H1 (cell line): ENCODE measurements at regions not wholly inside any gene's neighbourhood (a gene's known extent, or its start where the extent isn't known, plus 50 kb on each side); places are given as distances from the start of the nearest gene placed in this dataset.

Experiments used
- CTCF ChIA-PET: fragments of 300-600 bp; sonication (Branson Sonifier 250); formaldehyde crosslinking; loops from one replicate; lab custom pipeline; 2021; ENCODE audit not compliant: partially characterized antibody; lab: Charles Lee
- POLR2A ChIA-PET: fragments of 300-600 bp; sonication (Branson Sonifier 250); formaldehyde crosslinking; loops from one replicate; lab custom pipeline; 2021; ENCODE audit warnings: inconsistent platforms; ENCODE audit not compliant: partially characterized antibody; lab: Charles Lee
- DNase-seq, 2 experiments: peaks; one replicate each; pipeline versions ENCODE4 v3.0.0 to v3.0.0-alpha.2; 2010 to 2022; ENCODE audit warnings: low spot score in 2 of 2, low read depth in 1 of 2, mixed read lengths in 1 of 2
- FAIRE-seq: peaks from 2 replicates; lab custom pipeline; 2011; peaks lifted over from hg19 to GRCh38; lab: Jason Lieb, UNC
- H2AFZ ChIP-seq: 2 replicates; pipeline ENCODE4 v1.8.1; 2012; ENCODE audit warnings: low read length, inconsistent platforms
- H2AK5ac ChIP-seq: 2 replicates; pipeline ENCODE4 v1.6.1; 2013; ENCODE audit warnings: low read depth, low read length
- H2BK120ac ChIP-seq: replicated peaks from 2 replicates; pipeline ENCODE3; 2013; ENCODE audit warnings: low read depth, low read length, inconsistent platforms
- H2BK12ac ChIP-seq: 2 replicates; pipeline ENCODE4 v1.6.1; 2013; ENCODE audit warnings: low read depth, low read length
- H2BK15ac ChIP-seq: 2 replicates; pipeline ENCODE4 v1.6.1; 2013; ENCODE audit warnings: low read length
- H2BK20ac ChIP-seq: 2 replicates; pipeline ENCODE4 v1.6.1; 2013; ENCODE audit warnings: low read length
- H2BK5ac ChIP-seq: 2 replicates; pipeline ENCODE4 v1.6.1; 2013; ENCODE audit warnings: low read depth, low read length
- H3K14ac ChIP-seq: 2 replicates; pipeline ENCODE4 v1.6.1; 2013; ENCODE audit warnings: inconsistent platforms; ENCODE audit not compliant: insufficient read length
- H3K18ac ChIP-seq: 2 replicates; pipeline ENCODE4 v1.6.1; 2013; ENCODE audit warnings: low read length; ENCODE audit errors: extremely low read depth
- H3K23ac ChIP-seq: 2 replicates; pipeline ENCODE4 v1.6.1; 2013; ENCODE audit warnings: inconsistent platforms; ENCODE audit not compliant: insufficient read length
- H3K23me2 ChIP-seq: 2 replicates; pipeline ENCODE4 v1.6.1; 2013; ENCODE audit warnings: low read depth, low read length
- H3K27ac ChIP-seq: 2 replicates; pipeline ENCODE4 v1.6.1; 2011; ENCODE audit warnings: low read depth, low read length, inconsistent platforms
- H3K27me3 ChIP-seq, 4 experiments: replicated peaks in 1 of 4; 1 replicate in 1 of 4; 2 replicates in 3 of 4; pipeline versions ENCODE4 v1.6.1 to v1.8.1; 2011 to 2013; ENCODE audit warnings: low read length in 3 of 4, mild to moderate bottlenecking in 3 of 4, inconsistent platforms in 2 of 4, mixed read lengths in 2 of 4, moderate library complexity in 1 of 4; ENCODE audit not compliant: control insufficient read depth in 3 of 4, insufficient read depth in 3 of 4; ENCODE audit errors: extremely low read depth in 1 of 4
- H3K36me3 ChIP-seq, 4 experiments: 2 replicates each; pipeline versions ENCODE4 v1.6.1 to v1.8.1; 2011 to 2013; ENCODE audit warnings: mild to moderate bottlenecking in 4 of 4, low read length in 3 of 4, moderate library complexity in 2 of 4, control low read depth in 1 of 4, inconsistent platforms in 1 of 4; ENCODE audit not compliant: insufficient read depth in 4 of 4, control insufficient read depth in 2 of 4
- H3K4ac ChIP-seq: replicated peaks from 2 replicates; pipeline ENCODE3; 2013; ENCODE audit warnings: low read length, low read depth, mixed read lengths, inconsistent platforms; ENCODE audit not compliant: insufficient read length
- H3K4me1 ChIP-seq, 4 experiments: replicated peaks in 1 of 4; 1 replicate in 1 of 4; 2 replicates in 3 of 4; pipeline versions ENCODE4 v1.6.1 to v1.8.1; 2011 to 2013; ENCODE audit warnings: low read length in 3 of 4, inconsistent platforms in 2 of 4, mixed read lengths in 1 of 4; ENCODE audit not compliant: insufficient read depth in 4 of 4, control insufficient read depth in 3 of 4
- H3K4me2 ChIP-seq, 2 experiments: 2 replicates each; pipeline versions ENCODE4 v1.6.1 to v1.8.1; 2011 to 2013; ENCODE audit warnings: low read depth in 2 of 2, low read length in 2 of 2, control low read depth in 1 of 2, inconsistent platforms in 1 of 2, mild to moderate bottlenecking in 1 of 2; ENCODE audit not compliant: insufficient read depth in 1 of 2
- H3K4me3 ChIP-seq, 4 experiments: fragments of 200-600, 300-600 bp in 1 of 4; sonication (generic), shearing (Covaris generic), sonication (Bioruptor Twin) in 1 of 4; 2 replicates each; pipeline versions ENCODE4 v1.5.1 to v1.8.1; 2011 to 2016; ENCODE audit warnings: low read length in 4 of 4, low read depth in 3 of 4, control low read depth in 2 of 4, inconsistent platforms in 2 of 4, mild to moderate bottlenecking in 2 of 4, mixed read lengths in 1 of 4, moderate library complexity in 1 of 4; ENCODE audit not compliant: insufficient read depth in 2 of 4; ENCODE audit errors: extremely low read depth in 1 of 4
- H3K56ac ChIP-seq: replicated peaks from 2 replicates; pipeline ENCODE3; 2013; ENCODE audit warnings: low read depth, mild to moderate bottlenecking, mixed read lengths, low read length, inconsistent platforms; ENCODE audit not compliant: insufficient read length
- H3K79me1 ChIP-seq: 2 replicates; pipeline ENCODE4 v1.6.1; 2013; ENCODE audit warnings: low read depth, low read length, control low read depth
- H3K79me2 ChIP-seq, 2 experiments: 2 replicates each; pipeline versions ENCODE4 v1.6.1 to v1.8.1; 2012 to 2013; ENCODE audit warnings: low read length in 2 of 2, mild to moderate bottlenecking in 2 of 2, inconsistent platforms in 1 of 2; ENCODE audit not compliant: insufficient read depth in 2 of 2, control insufficient read depth in 1 of 2
- H3K9ac ChIP-seq, 4 experiments: replicated peaks in 1 of 4; 1 replicate in 1 of 4; 2 replicates in 3 of 4; pipeline versions ENCODE4 v1.6.1 to v1.8.1; 2011 to 2013; ENCODE audit warnings: low read depth in 3 of 4, low read length in 3 of 4, control low read depth in 2 of 4, mild to moderate bottlenecking in 2 of 4, moderate library complexity in 2 of 4, inconsistent platforms in 1 of 4; ENCODE audit errors: extremely low read depth in 1 of 4
- H3K9me3 ChIP-seq, 2 experiments: 2 replicates each; pipeline versions ENCODE4 v1.6.1 to v1.8.1; 2012 to 2013; ENCODE audit warnings: mild to moderate bottlenecking in 2 of 2, moderate library complexity in 2 of 2, control low read depth in 1 of 2, inconsistent platforms in 1 of 2, low read depth in 1 of 2, low read length in 1 of 2, mixed read lengths in 1 of 2; ENCODE audit not compliant: insufficient read depth in 2 of 2
- H4K20me1 ChIP-seq, 2 experiments: replicated peaks in 1 of 2; 2 replicates each; pipeline versions ENCODE3 to v1.8.1; 2011 to 2013; ENCODE audit warnings: inconsistent platforms in 2 of 2, low read length in 2 of 2, mild to moderate bottlenecking in 1 of 2; ENCODE audit not compliant: insufficient read depth in 2 of 2, control insufficient read depth in 1 of 2
- H4K5ac ChIP-seq: 2 replicates; pipeline ENCODE4 v1.6.1; 2013; ENCODE audit warnings: low read length, low read depth, mixed read lengths, inconsistent platforms; ENCODE audit not compliant: insufficient read length
- H4K8ac ChIP-seq: 2 replicates; pipeline ENCODE4 v1.8.0; 2013; ENCODE audit warnings: mild to moderate bottlenecking, moderate library complexity, low read length, inconsistent platforms; ENCODE audit not compliant: insufficient read depth; ENCODE audit errors: extremely low read depth
- H4K91ac ChIP-seq: replicated peaks from 2 replicates; pipeline ENCODE3; 2013; ENCODE audit warnings: low read length, mixed read lengths, inconsistent platforms; ENCODE audit not compliant: insufficient read length
- CBX5 ChIP-seq: fragments of 300-800, 300-1000 bp; sonication (generic); IDR thresholded peaks from 2 replicates; pipeline ENCODE4 v1.7.1; 2016; ENCODE audit warnings: antibody characterized with exemption, low read length, low read depth
- EGR1 ChIP-seq: IDR thresholded peaks from 2 replicates; pipeline ENCODE4 v1.6.1; 2011; ENCODE audit warnings: low read depth, low read length, borderline replicate concordance
- FOSL1 ChIP-seq: IDR thresholded peaks from 2 replicates; pipeline ENCODE4 v1.6.1; 2011; ENCODE audit warnings: mild to moderate bottlenecking, low read depth, low read length, moderate library complexity; ENCODE audit not compliant: insufficient read depth
- NRF1 ChIP-seq: IDR thresholded peaks from 2 replicates; pipeline ENCODE4 v1.6.1; 2011; ENCODE audit warnings: mild to moderate bottlenecking, low read depth, low read length, improper control_type of control experiment
- PHF8 ChIP-seq: fragments of 200-600 bp; sonication (generic); conservative IDR thresholded peaks from 2 replicates; pipeline ENCODE4 v1.7.1; 2012; ENCODE audit warnings: low read depth, mild to moderate bottlenecking, inconsistent platforms, low read length, moderate library complexity
- SIN3A ChIP-seq, 2 experiments: IDR thresholded peaks in 1 of 2; conservative IDR thresholded peaks in 1 of 2; 2 replicates each; pipeline ENCODE4 v1.6.1; 2011 to 2012; ENCODE audit warnings: low read length in 2 of 2, improper control_type of control experiment in 1 of 2, low read depth in 1 of 2, mild to moderate bottlenecking in 1 of 2
- ZNF274 ChIP-seq: IDR thresholded peaks from 2 replicates; pipeline ENCODE4 v1.7.0; 2012; ENCODE audit warnings: low read length, borderline replicate concordance; ENCODE audit errors: extremely low read depth
- WGBS, 2 experiments: shearing (Covaris generic) in 1 of 2; methylation state at CpG; one replicate each; pipeline versions ENCODE4 v1.1.6 to v1.1.7; 2013 to 2015; ENCODE audit warnings: low lambda C conversion rate in 2 of 2, mixed read lengths in 2 of 2, inconsistent platforms in 1 of 2, low coverage in 1 of 2, missing lambda C conversion rate in 1 of 2; ENCODE audit not compliant: insufficient replicate concordance in 2 of 2, insufficient coverage in 1 of 2, insufficient read length in 1 of 2; ENCODE audit errors: extremely low coverage in 1 of 2, missing lambda C conversion rate in 1 of 2; 5-methylcytosine and 5-hydroxymethylcytosine counted together
- TF ChIP-seq, protein P1 (sequence below): IDR thresholded peaks from 2 replicates; pipeline ENCODE4 v1.6.1; 2012; ENCODE audit warnings: inconsistent platforms

DNA sequence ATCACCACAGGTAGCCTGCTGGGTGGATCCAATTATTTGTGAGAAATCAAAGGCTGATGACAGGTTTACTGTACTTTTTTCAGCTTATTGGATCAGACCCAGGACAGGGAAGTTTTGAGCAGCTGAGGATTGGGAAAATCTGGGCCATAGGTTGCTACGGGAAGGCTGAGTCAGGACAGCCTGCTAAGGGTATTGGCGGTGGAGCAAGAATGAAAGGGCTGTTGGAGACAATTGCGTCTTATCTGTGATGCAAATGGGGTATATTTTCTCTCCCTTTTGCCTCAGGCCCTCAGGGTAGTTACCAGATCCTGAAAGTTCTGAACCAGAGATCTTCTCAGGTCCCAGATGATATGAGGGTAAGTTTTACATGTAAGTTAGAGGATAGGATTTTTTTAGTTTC is 317.7 kb downstream of the EDEM1 start:
- Histone ChIP-seq H3K18ac (no peak overlapping the region), H2AFZ (no peak overlapping the region), H2AK5ac (no peak overlapping the region), H3K9ac (no peak overlapping the region), H3K79me1 (no peaks in the 10 kb centered on the region), H3K23me2 (no peaks in the 10 kb centered on the region), H2BK20ac (no peak overlapping the region), H2BK15ac (no peak overlapping the region), H3K79me2 (no peaks in the 10 kb centered on the region), H4K20me1 (no peaks in the 10 kb centered on the region), H3K27me3 (no peaks in the 10 kb centered on the region), H2BK120ac (no peak overlapping the region), H4K91ac (no peak overlapping the region), H3K9me3 (peaks cover 9 to 13% of the 10 kb centered on the region in 2 experiments; a peak in 2 of 4 replicates), H4K8ac (no peak overlapping the region), H3K56ac (no peak overlapping the region), H2BK12ac (no peak overlapping the region), H4K5ac (no peak overlapping the region), H3K4ac (no peak overlapping the region), H3K36me3 (no peaks in the 10 kb centered on the region), H3K4me3 (no peak overlapping the region), H3K4me1 (peaks cover 0 to 3% (median 1%) of the 10 kb centered on the region in 4 experiments; a peak in 2 of 7 replicates), H3K14ac (no peak overlapping the region), H3K23ac (no peak overlapping the region), H3K4me2 (peak overlapping the region in 1 of 2 experiments; percentile 34; a peak in 1 of 4 replicates), H3K27ac (no peak overlapping the region), H2BK5ac (no peak overlapping the region)
- FAIRE-seq = no peak
- CTCF ChIA-PET = no interaction called here
- no peak for DNase-seq
- POLR2A ChIA-PET = no interaction called here
- WGBS, 2 experiments = 62% methylated on average over 3 of the region's 3 CpGs; no CpG with 5 or more reads in 1 of the 2 experiments
- TF ChIP-seq SIN3A (conservative IDR thresholded peaks at IDR 0.05 in 1 of 2, IDR thresholded peaks at IDR 0.05 in 1 of 2; ENCODE audit: low read depth in 1 of 2, low read length in 2 of 2) (no peak), FOSL1 (no peak), CBX5 (no peak), ZNF274 (no peak), EGR1 (no peak), NRF1 (no peak), PHF8 (no peak)
- TF ChIP-seq, protein P1, sequence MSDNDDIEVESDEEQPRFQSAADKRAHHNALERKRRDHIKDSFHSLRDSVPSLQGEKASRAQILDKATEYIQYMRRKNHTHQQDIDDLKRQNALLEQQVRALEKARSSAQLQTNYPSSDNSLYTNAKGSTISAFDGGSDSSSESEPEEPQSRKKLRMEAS = no peak
